ENCODE measurements at regions not wholly inside any gene's neighbourhood (a gene's known extent, or its start where the extent isn't known, plus 50 kb on each side); places are given as distances from the start of the nearest gene placed in this dataset.

- intact Hi-C loops (cut with micrococcal nuclease) = no loop called here
- ATAC-seq (peak; percentile 52), DNase-seq (no peak)
Observed at GRCh38 chr1:229028987-229029878, 241.7 kb upstream of the RAB4A start.

- ATAC-seq (no peak), DNase-seq (no peak)
- intact Hi-C loops (cut with micrococcal nuclease) = no loop called here
Observed at GRCh38 chr1:229029879-229030235, 241.1 kb upstream of the RAB4A start.

DNA sequence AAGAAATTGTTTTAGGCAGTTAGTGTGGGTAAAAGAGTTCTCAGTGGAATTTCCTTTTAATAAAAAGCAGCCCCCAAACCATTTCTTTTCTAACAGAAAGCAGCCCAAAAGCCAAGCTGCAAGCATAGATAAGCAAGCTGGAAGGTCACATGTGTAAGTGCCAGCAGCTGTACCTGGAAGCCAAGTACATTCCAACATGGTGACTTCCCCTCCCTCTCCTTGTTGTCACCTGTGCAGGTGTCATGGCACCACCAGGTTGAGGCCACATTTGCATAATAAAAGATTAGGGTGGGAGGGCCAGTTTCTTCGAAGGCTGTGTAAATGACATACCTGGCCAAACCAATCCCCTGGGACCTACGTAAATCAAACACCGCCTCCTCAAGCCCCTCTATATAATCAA is 240.3 kb upstream of the RAB4A start:
- ATAC-seq = no peak
- DNase-seq = no peak
- intact Hi-C loops (cut with micrococcal nuclease) = no loop called here

DNA sequence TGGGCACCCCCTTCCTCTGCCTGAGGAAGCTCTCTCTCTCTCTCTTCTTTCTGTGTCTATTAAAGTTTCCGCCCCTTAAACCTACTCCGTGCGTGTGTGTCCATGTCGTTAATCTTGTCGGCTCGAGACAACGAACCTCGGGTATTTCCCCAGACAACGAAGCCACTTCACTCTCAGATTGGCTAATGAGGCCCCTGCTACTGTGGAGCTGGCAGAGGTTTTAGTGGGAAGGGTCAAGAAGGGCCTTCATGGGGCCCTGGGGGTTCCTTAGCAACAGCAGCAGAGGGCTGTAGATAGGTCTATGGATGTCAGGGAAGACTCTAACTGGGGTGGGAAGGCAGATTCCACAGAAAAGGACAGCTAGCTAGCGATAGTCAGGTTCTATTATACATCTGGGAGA is 239.8 kb upstream of the RAB4A start:
- ATAC-seq (no peak), DNase-seq (no peak)
- intact Hi-C loops (cut with micrococcal nuclease) = no loop called here

- intact Hi-C loops (cut with micrococcal nuclease) = no loop called here
- ATAC-seq (no peak), DNase-seq (no peak)
Observed at GRCh38 chr1:229031481-229032341, 239.2 kb upstream of the RAB4A start.

- ATAC-seq (peak; percentile 25), DNase-seq (no peak)
- intact Hi-C loops (cut with micrococcal nuclease) = no loop called here
Observed at GRCh38 chr1:229032375-229032774, 238.5 kb upstream of the RAB4A start.

DNA sequence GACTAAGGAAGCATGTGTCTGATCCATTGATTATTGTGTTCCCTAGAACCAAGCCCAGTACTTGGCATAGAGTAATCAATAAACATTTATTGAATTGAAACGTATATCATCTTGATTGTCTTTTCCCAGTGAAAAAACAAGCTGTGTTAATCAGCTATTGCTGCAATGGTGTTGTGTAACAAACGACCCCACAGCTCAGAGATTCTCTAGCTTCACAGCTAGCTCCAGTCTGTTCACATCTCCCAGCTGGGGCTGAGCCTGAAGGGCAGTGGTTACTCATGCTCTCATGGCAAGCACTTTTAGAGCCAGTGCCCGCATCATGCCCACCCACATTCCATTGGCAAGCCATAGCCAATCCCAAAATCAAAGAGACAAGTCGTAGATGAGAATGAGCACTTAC is 237.4 kb upstream of the RAB4A start:
- DNase-seq (no peak), ATAC-seq (no peak)
- intact Hi-C loops (cut with micrococcal nuclease) = no loop called here

DNA sequence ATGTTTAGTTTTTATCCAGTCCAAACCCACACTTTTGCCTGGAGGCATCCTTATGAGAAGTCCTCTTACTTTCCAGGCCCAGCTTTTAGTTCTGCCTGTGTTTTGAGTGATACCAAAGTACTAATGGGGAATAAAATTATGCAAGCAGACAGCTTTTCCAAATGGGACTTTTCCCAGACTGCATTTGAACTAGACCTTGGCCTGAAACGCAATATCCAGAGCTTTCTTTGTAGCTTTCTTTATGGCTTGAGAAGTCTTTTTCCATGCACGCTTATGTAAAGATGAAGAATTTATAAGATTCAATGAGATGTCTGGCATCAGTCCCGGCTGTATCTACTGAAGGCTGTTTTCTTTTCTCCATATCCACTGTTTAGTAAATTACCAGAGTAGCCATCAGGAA is 236.6 kb upstream of the RAB4A start:
- intact Hi-C loops (cut with micrococcal nuclease) = no loop called here
- DNase-seq (no peak), ATAC-seq (no peak)

DNA sequence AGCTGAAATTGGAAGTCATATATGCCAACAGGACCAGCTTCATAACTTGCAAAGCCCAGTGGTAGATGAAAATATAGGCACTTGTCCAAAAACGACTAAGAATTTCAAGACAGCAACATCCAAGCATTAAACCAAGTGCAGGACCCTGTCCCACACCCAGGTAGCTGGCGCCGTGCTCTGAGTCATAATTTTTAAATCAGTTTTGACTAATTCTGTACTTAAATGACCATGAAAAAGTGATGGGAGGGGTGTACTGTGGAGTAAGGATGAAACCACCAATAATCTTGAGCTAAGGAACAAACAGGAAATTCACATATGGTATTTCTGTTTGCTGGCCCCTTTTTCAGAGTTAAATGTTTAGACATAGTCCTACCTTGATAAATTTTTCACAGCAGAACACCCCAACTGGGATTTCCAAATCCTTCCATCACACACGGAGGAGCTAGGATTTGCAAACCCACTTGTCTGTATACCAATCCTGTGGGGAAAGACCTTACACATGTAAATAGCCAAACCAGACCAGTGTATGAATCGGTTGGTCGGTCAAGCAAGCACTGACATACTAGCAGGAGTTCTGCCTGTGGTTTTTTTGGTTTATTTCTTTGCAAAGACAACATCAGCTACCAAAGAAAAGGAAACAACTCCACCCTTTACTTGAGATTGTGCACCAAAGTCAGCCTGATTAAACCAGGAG is 235.7 kb upstream of the RAB4A start:
- ATAC-seq (no peak), DNase-seq (no peak)
- intact Hi-C loops (cut with micrococcal nuclease) = no loop called here

DNA sequence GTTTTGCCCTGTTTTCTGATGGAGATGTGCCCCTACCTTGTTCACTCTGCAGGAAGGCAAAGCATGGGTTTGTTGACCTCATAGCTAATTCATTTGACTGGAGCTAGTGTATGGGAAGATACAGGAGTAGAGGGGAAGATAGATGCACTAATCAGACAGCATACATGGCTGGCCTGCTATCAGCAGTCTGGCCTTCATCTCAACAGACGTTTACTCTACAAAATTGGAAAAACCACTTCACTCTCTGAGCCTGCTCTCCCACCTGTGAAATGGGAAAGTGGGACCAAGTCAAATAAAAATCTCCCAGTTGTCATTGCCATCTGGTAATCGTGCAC is 235.2 kb upstream of the RAB4A start:
- ATAC-seq (no peak), DNase-seq (no peak)
- intact Hi-C loops (cut with micrococcal nuclease) = no loop called here

DNA sequence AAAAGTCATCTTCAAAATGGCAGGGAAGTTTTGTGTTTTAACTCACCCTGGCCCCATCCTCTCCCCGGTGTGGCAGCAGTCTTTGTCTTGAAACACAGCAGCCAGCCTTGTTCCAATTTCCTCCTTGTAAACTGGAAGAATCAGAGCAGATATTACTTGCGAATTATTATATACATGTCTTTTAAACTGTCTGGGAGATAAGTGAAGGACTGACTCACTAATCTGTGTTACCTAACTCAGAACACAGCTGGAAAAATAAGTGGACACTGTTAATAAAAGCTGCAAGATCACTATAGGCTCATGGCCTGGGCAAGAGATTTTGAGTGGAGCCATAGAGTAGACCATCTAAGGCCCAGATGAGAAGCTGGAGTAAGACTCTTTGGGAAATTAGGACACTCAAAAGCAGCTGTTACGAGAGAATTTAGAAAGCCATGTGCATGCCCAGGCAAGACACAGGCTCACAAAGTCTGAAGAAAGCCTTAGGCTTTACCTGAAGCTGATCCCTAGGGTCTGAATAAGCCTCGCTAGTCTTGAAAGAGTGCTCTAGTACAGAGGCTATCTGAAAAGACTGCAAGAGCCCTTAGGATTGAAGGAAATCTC is 233.0 kb upstream of the RAB4A start:
- ATAC-seq = no peak
- DNase-seq = no peak
- intact Hi-C loops (cut with micrococcal nuclease) = no loop called here

DNA sequence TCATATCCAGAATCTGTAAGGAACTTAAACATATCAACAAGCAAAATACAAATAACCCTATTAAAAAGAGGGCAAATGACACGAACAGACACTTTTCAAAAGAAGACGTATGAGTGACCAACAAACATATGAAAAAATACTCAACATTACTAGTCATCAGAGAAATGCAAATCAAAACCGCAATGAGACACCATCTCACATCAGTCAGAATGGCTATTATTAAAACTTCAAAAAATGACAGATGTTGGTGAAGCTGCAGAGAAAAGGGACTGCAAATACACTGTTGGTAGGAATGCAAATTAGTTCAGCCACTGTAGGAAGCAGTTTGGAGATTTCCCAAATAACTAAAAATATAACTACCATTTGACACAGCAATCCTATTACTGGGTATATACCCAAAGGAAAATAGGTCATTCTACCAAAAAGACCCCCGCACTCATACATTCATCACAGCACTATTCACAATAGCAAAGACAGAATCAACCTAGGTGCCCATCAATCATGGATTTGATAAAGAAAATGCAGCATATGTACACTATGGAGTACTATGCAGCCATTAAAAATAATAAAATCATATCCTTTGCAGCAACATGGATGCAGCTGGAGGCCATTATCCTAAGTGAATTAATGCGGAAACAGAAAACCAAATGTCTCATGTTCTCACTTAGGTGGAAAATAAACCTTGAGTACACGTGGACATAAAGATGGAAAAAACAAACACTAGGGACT is 230.1 kb upstream of the RAB4A start:
- ATAC-seq (no peak), DNase-seq (no peak)
- intact Hi-C loops (cut with micrococcal nuclease) = no loop called here

DNA sequence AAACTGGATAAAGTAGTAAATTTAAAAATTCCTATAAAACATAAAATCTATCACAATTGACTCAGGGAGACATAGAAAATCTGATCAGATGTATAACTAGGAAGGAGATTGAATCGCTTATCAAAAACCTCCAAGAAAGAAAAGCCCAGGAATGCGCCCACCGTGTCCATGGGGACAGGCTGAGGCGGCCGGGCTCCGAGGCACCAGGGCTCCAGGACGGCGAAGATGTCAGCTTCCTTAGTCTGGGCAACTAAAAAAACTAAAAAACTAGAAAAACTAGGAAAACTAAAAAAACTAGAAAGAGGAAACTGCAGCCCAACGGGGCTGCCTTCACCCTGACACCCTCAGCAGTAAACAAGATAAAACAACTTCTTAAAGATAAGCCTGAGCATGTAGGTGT is 229.0 kb upstream of the RAB4A start:
- DNase-seq (no peak), ATAC-seq (no peak)
- intact Hi-C loops (cut with micrococcal nuclease) = no loop called here

- no peak for ATAC-seq
- intact Hi-C loops (cut with micrococcal nuclease) = no loop called here
- no peak for DNase-seq
Observed at GRCh38 chr1:229042482-229042881, 228.4 kb upstream of the RAB4A start.

- intact Hi-C loops (cut with micrococcal nuclease) = no loop called here
- peak; percentile 51 for ATAC-seq
- no peak for DNase-seq
Observed at GRCh38 chr1:229043115-229043514, 227.8 kb upstream of the RAB4A start.

- DNase-seq = no peak
- ATAC-seq = peak; percentile 70
- intact Hi-C loops (cut with micrococcal nuclease) = no loop called here
Observed at GRCh38 chr1:229046251-229046853, 224.6 kb upstream of the RAB4A start.

- intact Hi-C loops (cut with micrococcal nuclease) = no loop called here
- no peak for DNase-seq
Observed at GRCh38 chr1:229047161-229047839, 223.6 kb upstream of the RAB4A start.

More at GRCh38 chr1:229047161-229047839, 223.6 kb upstream of the RAB4A start:
- ATAC-seq = no peak
